RWPE2 (cell line): ENCODE measurements at regions not wholly inside any gene's neighbourhood (a gene's known extent, or its start where the extent isn't known, plus 50 kb on each side); places are given as distances from the start of the nearest gene placed in this dataset.

ENCODE experiments used
- ATAC-seq: fragments of 200-7000 bp; cut with Tn5 transposase; 3 replicates; pipeline ENCODE4 v1.9.1; 2021; ENCODE audit warnings: low read depth
- DNase-seq: peaks from one replicate; pipeline ENCODE4 v3.0.0-alpha.2; 2020; ENCODE audit warnings: low spot score
- H3K27ac ChIP-seq: fragments of 450-650 bp; 2 replicates; pipeline ENCODE4 v1.5.1; 2017; ENCODE audit warnings: mild to moderate bottlenecking; ENCODE audit not compliant: poor library complexity, severe bottlenecking
- H3K27me3 ChIP-seq: fragments of 250-450 bp; sonication (Bioruptor Pico); 2 replicates; pipeline ENCODE4 v1.5.1; 2021; ENCODE audit warnings: mild to moderate bottlenecking, moderate library complexity; ENCODE audit not compliant: insufficient read depth, poor library complexity, severe bottlenecking
- H3K36me3 ChIP-seq: fragments of 250-450 bp; sonication (Bioruptor Pico); 2 replicates; pipeline ENCODE4 v1.5.1; 2020; ENCODE audit warnings: low read depth, mild to moderate bottlenecking, moderate library complexity
- H3K4me1 ChIP-seq: fragments of 250-450 bp; sonication (Bioruptor Pico); 2 replicates; pipeline ENCODE4 v1.5.1; 2021; ENCODE audit warnings: mild to moderate bottlenecking, moderate library complexity; ENCODE audit not compliant: insufficient read depth, poor library complexity, severe bottlenecking
- H3K4me3 ChIP-seq: fragments of 250-450 bp; sonication (Bioruptor Pico); 2 replicates; pipeline ENCODE4 v1.5.1; 2021; ENCODE audit warnings: mild to moderate bottlenecking, moderate library complexity; ENCODE audit not compliant: severe bottlenecking
- H3K9me3 ChIP-seq: fragments of 250-450 bp; sonication (Bioruptor Pico); 2 replicates; pipeline ENCODE4 v1.5.1; 2021; ENCODE audit warnings: mild to moderate bottlenecking, moderate library complexity; ENCODE audit not compliant: severe bottlenecking
- CTCF ChIP-seq: fragments of 450-650 bp; IDR thresholded peaks from one replicate; pipeline ENCODE4 v1.5.1; 2017; ENCODE audit warnings: mild to moderate bottlenecking, moderate library complexity; ENCODE audit not compliant: poor library complexity, severe bottlenecking

DNA sequence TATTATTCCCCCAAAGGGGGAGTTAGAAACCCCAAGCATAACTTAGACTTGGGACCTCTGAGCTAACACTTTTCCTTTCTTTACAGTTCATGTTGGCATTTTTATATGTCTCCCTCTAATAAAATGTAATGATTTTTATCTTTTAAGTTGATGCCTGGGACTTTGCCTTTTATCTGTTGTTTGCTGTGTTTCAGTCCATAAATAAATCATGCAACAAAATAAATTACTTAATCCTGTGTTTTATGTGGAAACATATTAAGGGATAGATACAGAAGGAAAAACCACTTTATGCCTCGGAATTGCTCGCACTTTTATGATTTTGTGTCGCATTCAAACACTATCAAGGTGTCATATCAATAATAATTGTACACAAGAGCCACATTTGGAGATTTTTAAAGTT, 93.7 kb upstream of the TBC1D5 start:
- H3K36me3 ChIP-seq: no peaks in the 10 kb centered on the region
- ATAC-seq (no peak), DNase-seq (no peak)
- TF ChIP-seq CTCF: no peak
- peaks cover 19% of the 10 kb centered on the region for H3K4me1 ChIP-seq
- no peaks in the 10 kb centered on the region for H3K27me3 ChIP-seq
- H3K27ac ChIP-seq: no peak overlapping the region
- no peak overlapping the region for H3K4me3 ChIP-seq
- no peaks in the 10 kb centered on the region for H3K9me3 ChIP-seq

DNA sequence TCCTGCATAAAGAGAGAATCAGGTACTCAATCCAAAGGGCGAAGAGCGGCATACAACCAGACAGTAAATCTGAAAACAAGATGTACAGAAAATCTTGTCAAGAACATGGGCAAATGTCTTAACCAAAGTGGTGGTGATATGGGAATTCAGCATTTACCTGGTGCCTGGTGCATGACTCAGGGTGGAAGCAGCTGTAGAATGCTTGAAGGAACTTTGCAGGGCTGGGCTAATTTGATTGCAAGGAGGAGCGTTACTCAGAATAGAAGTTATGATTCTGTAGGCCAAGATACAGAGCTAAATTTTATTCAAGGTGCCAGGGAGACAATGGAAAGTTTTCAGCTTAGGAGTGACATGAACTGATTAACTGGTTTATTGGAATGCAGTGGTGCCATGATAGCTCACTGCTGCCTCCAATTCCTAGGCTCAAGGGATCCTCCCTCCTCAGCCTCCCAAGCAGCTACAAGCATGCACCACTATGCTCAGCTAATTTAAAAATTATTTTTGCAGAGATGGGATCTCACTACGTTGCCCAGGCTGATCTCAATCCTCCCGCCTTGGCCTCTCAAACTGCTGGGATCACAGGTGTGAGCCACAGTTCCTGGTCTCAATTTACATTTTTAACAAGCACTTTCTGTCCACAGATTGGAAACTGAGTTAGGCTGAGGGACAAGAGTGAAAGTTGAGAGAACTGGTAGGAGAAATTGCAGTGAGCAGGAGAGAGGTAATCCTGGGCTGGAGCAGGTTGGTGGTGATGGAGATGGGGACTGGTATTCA, 91.5 kb upstream of the TBC1D5 start:
- peak; percentile 98 for ATAC-seq

DNA sequence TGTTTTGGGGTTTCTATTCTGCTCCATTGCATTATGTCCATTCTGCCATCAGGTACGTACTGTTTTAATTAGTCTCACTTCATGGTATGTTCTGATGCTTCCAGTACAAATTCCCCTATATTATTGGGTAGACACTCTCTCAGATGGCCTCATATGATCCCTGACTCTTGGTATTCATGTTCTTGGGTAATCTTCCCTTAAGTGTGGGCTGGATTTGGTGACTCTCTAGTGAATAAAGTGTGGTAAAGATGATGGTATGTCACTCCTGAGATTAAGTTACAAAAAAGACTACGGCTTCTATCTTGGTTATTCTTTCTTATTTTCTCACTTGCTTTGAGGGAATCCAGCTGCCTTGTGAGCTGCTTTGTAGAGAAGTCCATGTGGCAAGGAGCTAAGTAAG, 89.6 kb upstream of the TBC1D5 start:
- no peak for ATAC-seq
- H3K27me3 ChIP-seq: no peaks in the 10 kb centered on the region

More for the DNA sequence above, 91.5 kb upstream of the TBC1D5 start:
- Histone ChIP-seq H3K4me1 (peaks cover 21% of the 10 kb centered on the region), H3K4me3 (no peak overlapping the region), H3K9me3 (no peaks in the 10 kb centered on the region), H3K27me3 (no peaks in the 10 kb centered on the region), H3K36me3 (no peaks in the 10 kb centered on the region), H3K27ac (peak overlapping the region; percentile 0)
- DNase-seq: no peak
- TF ChIP-seq CTCF: no peak

GRCh38 chr3:17831366-17831765, 88.9 kb upstream of the TBC1D5 start:
- Histone ChIP-seq H3K4me3 (no peak overlapping the region), H3K36me3 (no peaks in the 10 kb centered on the region), H3K27ac (no peak overlapping the region), H3K4me1 (peaks cover 21% of the 10 kb centered on the region), H3K27me3 (no peaks in the 10 kb centered on the region), H3K9me3 (no peaks in the 10 kb centered on the region)
- DNase-seq (no peak), ATAC-seq (peak; percentile 57; the same call in 2 of the 3 replicates)
- TF ChIP-seq CTCF: no peak

More for the DNA sequence above, 89.6 kb upstream of the TBC1D5 start:
- Histone ChIP-seq H3K36me3 (no peaks in the 10 kb centered on the region), H3K27ac (no peak overlapping the region), H3K4me3 (no peak overlapping the region), H3K9me3 (no peaks in the 10 kb centered on the region), H3K4me1 (peaks cover 21% of the 10 kb centered on the region)
- no peak for TF ChIP-seq CTCF
- no peak for DNase-seq

DNA sequence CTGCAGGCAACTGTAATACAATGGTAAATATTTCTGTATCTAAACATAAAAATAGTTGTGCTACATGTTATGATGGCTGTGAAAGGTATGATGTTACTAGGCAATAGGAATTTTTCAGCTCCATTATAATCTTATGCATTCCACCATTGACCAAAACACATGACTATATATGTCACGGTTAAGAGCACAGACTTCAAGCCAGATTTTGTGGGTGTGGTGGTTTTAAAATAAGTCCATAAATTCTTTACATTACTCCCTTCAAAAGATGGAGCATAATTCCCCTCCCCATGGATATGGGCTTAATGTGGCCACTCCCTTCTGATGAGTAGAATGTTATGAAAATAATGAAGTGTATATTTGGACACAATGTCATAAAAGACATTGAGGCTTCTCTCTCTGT, 88.4 kb upstream of the TBC1D5 start:
- Histone ChIP-seq H3K9me3 (no peaks in the 10 kb centered on the region), H3K27ac (no peak overlapping the region), H3K4me1 (peaks cover 21% of the 10 kb centered on the region), H3K36me3 (no peaks in the 10 kb centered on the region), H3K4me3 (no peak overlapping the region), H3K27me3 (no peaks in the 10 kb centered on the region)
- no peak for DNase-seq
- ATAC-seq: peak; percentile 15; the same call in 2 of the 3 replicates
- no peak for TF ChIP-seq CTCF
